ENCODE measurements at regions not wholly inside any gene's neighbourhood (a gene's known extent, or its start where the extent isn't known, plus 50 kb on each side); places are given as distances from the start of the nearest gene placed in this dataset.

DNA sequence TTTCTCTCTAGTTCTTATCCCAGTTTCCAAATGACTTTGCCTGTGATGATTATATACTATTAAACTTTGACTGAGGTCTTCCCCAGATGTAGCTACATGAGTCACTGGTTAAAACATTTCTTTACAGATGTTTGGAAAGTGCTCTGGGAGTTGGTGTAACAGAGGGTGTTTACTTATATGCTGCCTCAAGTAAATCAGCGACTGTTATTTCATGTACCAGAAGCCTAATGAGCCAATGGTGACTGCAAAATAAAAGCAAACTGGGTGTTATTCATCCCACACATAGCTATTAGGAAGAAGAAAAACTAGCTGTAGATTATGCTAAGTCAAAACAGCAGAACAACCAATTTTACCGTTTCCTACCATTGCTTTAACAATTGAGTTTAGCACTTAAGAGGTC is 929.7 kb upstream of the SEMA6A start:
- no peak for TF ChIP-seq POU2F2 (IDR thresholded peaks at IDR 0.05; ENCODE audit: low read depth, low read length)
- no peak for DNase-seq (ENCODE audit: insufficient read length, low spot score)
- no peak for FAIRE-seq

DNA sequence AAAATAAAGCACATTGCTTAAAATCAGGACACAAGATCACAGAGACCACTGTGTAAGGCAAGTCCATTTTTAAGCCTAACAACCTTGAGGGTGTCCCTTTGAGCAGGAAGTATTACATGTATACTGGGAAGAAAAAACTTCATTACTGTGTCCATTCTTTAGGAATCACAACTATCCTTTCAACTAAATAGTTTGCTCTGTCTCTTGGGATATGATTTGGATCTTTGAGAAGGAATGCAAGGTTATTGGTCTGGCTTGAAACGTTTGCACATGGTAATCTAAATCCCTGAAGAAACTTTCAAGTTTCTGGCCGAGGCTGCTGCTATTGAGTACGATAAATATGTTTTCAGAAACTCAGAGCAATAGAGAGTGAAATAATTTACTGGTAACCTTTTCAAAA is 923.0 kb upstream of the SEMA6A start:
- FAIRE-seq (no peak), DNase-seq (ENCODE audit: insufficient read length, low spot score) (no peak)
- TF ChIP-seq TAF1 (IDR thresholded peaks at IDR 0.05; ENCODE audit: low read depth, low read length) = no peak
- no peak for TF ChIP-seq SPI1 (IDR thresholded peaks at IDR 0.05; ENCODE audit: low read depth, low read length)
- no peak for TF ChIP-seq POLR2AphosphoS5 (IDR thresholded peaks at IDR 0.05; ENCODE audit: low read depth, low read length)
- TF ChIP-seq POU2F2 (IDR thresholded peaks at IDR 0.05; ENCODE audit: low read depth, low read length) = no peak
- TF ChIP-seq PAX5 (IDR thresholded peaks at IDR 0.05; ENCODE audit: insufficient read depth, low read length, severe bottlenecking) = no peak
- no peak for TF ChIP-seq POLR2A (IDR thresholded peaks at IDR 0.05; ENCODE audit: low read depth, low read length)

DNA sequence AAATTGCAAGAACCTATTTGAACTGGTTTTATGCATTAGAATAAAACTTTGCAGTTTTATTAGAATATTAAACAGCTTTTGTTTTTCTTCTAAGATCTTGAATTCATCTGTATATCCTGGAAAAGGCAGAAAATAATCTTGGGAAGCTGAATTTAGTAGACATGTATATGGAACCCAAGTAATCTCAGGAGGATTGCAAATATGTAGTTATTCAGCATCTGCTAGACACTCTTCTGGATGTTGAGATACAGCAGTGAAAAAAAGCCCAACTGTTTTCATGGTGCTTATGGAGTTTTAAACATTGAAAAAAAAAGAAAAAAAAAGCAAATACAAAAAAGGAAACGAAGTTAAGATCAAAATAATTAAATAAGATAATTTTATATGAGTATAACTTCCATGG is 922.2 kb upstream of the SEMA6A start:
- FAIRE-seq = no peak
- no peak for DNase-seq (ENCODE audit: insufficient read length, low spot score)
- TF ChIP-seq POU2F2 (IDR thresholded peaks at IDR 0.05; ENCODE audit: low read depth, low read length) = no peak
- TF ChIP-seq PAX5 (IDR thresholded peaks at IDR 0.05; ENCODE audit: insufficient read depth, low read length, severe bottlenecking) = no peak
- TF ChIP-seq POLR2A (IDR thresholded peaks at IDR 0.05; ENCODE audit: low read depth, low read length) = no peak
- TF ChIP-seq POLR2AphosphoS5 (IDR thresholded peaks at IDR 0.05; ENCODE audit: low read depth, low read length) = no peak
- TF ChIP-seq TAF1 (IDR thresholded peaks at IDR 0.05; ENCODE audit: low read depth, low read length) = no peak
- TF ChIP-seq SPI1 (IDR thresholded peaks at IDR 0.05; ENCODE audit: low read depth, low read length) = no peak

DNA sequence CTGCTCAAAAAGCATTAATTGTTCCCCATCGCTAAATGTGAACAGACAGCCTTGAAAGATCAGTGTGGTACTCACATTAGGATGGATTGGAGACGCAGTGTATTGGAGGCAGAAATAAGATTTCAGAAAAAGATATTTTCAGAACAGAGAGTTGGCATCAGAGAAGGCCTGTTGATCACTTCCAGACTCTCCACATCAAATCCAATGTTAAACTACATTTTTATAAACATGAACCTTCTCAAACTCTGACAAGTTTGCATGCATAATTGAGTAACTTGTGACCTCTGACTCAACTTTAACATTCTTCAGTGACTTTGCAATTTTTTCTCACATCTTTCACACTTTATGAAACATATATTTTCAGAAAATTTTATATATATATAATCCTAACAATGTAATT is 919.6 kb upstream of the SEMA6A start:
- FAIRE-seq (no peak), DNase-seq (ENCODE audit: insufficient read length, low spot score) (no peak)
- TF ChIP-seq POU2F2 (IDR thresholded peaks at IDR 0.05; ENCODE audit: low read depth, low read length) = no peak
- TF ChIP-seq SPI1 (IDR thresholded peaks at IDR 0.05; ENCODE audit: low read depth, low read length) = no peak
- TF ChIP-seq POLR2A (IDR thresholded peaks at IDR 0.05; ENCODE audit: low read depth, low read length) = no peak
- no peak for TF ChIP-seq TAF1 (IDR thresholded peaks at IDR 0.05; ENCODE audit: low read depth, low read length)
- TF ChIP-seq POLR2AphosphoS5 (IDR thresholded peaks at IDR 0.05; ENCODE audit: low read depth, low read length) = no peak
- TF ChIP-seq PAX5 (IDR thresholded peaks at IDR 0.05; ENCODE audit: insufficient read depth, low read length, severe bottlenecking) = no peak

DNA sequence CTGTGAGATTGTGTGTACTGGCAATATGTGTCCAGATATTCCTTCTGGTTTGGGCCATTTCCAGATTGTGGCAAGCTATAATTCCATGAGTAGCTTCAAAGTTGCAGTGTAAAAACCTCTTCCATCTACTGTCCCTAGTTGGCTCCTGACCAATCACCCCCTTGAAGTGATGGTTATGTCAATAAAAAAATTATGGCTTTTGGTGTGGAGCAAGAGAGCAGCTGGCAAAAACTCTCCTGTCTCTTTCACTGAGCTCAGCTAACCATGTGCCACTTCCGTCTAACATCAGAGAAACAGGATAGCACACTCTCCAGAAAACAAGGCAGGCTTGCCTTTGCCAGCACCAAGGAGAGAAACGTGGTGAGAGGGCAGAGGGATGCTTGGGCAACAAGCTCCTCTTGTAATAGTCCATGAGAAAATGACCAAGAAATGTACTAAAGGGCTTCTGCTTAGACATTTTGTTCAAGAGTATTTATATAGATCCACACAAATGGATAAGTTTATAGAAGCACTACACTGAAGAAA is 914.4 kb upstream of the SEMA6A start:
- FAIRE-seq = no peak
- TF ChIP-seq TAF1 (IDR thresholded peaks at IDR 0.05; ENCODE audit: low read depth, low read length) (no peak), SPI1 (IDR thresholded peaks at IDR 0.05; ENCODE audit: low read depth, low read length) (no peak), POU2F2 (IDR thresholded peaks at IDR 0.05; ENCODE audit: low read depth, low read length) (no peak), POLR2A (IDR thresholded peaks at IDR 0.05; ENCODE audit: low read depth, low read length) (no peak), POLR2AphosphoS5 (IDR thresholded peaks at IDR 0.05; ENCODE audit: low read depth, low read length) (no peak), PAX5 (IDR thresholded peaks at IDR 0.05; ENCODE audit: insufficient read depth, low read length, severe bottlenecking) (no peak)

DNA sequence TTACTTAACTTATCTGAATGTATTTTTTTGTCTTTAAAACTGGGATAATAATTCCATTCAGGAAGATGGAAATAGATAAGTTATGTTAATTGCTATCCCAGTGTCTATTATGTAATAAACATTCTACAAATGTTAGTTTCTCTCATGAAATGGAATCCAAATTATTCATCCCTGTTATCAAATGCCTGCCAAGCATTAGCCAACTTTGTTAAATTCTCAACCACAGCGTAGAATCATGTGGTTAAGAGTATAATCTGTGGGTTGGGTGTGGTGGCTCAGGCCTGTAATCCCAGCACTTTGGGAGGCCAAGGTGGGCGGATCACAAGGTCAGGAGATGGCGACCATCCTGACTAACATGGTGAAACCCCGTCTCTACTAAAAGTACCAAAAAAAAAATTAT is 912.9 kb upstream of the SEMA6A start:
- no peak for FAIRE-seq
- TF ChIP-seq SPI1 (IDR thresholded peaks at IDR 0.05; ENCODE audit: low read depth, low read length) (no peak), PAX5 (IDR thresholded peaks at IDR 0.05; ENCODE audit: insufficient read depth, low read length, severe bottlenecking) (no peak), TAF1 (IDR thresholded peaks at IDR 0.05; ENCODE audit: low read depth, low read length) (no peak), POU2F2 (IDR thresholded peaks at IDR 0.05; ENCODE audit: low read depth, low read length) (no peak), POLR2A (IDR thresholded peaks at IDR 0.05; ENCODE audit: low read depth, low read length) (no peak), POLR2AphosphoS5 (IDR thresholded peaks at IDR 0.05; ENCODE audit: low read depth, low read length) (no peak)
- no peak for DNase-seq (ENCODE audit: insufficient read length, low spot score)

More for the DNA sequence above, 914.4 kb upstream of the SEMA6A start:
- no peak for DNase-seq (ENCODE audit: insufficient read length, low spot score)

DNA sequence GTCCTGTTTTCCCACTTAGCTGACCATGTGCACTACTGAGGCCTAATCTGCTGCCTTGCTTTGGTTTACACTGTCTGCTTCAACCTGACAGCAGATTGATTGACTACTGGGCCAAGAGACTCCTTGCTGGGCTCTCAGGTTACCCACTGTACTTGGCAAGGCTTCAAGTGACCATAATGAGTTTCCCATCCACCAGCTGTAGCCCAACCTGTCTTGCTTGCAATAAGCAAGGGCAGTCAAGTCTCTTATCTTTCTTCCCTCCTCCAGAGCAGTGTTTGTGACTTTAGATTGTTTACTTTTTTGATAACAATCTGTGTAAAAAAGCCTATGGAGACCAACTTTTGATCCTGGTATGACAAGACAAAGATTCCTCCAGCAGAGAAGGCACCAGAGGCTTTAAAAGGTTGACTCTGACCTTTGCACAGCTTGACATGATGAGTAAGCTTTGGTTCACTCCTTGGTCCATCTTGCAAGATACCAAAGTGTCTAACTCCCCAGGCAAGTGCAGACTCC is 912.3 kb upstream of the SEMA6A start:
- TF ChIP-seq POLR2A (IDR thresholded peaks at IDR 0.05; ENCODE audit: low read depth, low read length) = no peak
- TF ChIP-seq POU2F2 (IDR thresholded peaks at IDR 0.05; ENCODE audit: low read depth, low read length) = no peak
- TF ChIP-seq POLR2AphosphoS5 (IDR thresholded peaks at IDR 0.05; ENCODE audit: low read depth, low read length) = no peak
- no peak for TF ChIP-seq PAX5 (IDR thresholded peaks at IDR 0.05; ENCODE audit: insufficient read depth, low read length, severe bottlenecking)
- TF ChIP-seq SPI1 (IDR thresholded peaks at IDR 0.05; ENCODE audit: low read depth, low read length) = no peak
- no peak for TF ChIP-seq TAF1 (IDR thresholded peaks at IDR 0.05; ENCODE audit: low read depth, low read length)
- DNase-seq (ENCODE audit: insufficient read length, low spot score) (no peak), FAIRE-seq (no peak)

DNA sequence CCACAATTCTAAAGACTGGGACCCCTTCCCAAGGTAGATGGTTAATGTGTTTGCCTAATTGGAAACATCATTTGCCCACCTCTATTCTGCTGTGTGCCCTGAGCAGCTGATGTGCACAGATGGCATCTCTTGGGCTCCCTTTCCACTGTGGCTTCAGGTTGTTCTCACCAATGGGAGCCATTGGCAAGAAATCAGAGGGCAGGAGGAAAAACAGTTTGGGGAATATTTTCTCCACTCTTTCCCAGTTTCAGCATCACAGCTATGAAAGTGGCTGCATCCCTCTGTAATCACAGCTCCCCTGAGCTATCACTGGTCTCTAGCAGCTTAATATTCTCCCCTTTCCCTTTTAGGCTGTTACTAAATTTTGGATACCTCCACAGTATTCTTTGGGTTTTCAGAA is 911.6 kb upstream of the SEMA6A start:
- no peak for TF ChIP-seq SPI1 (IDR thresholded peaks at IDR 0.05; ENCODE audit: low read depth, low read length)
- no peak for TF ChIP-seq POLR2AphosphoS5 (IDR thresholded peaks at IDR 0.05; ENCODE audit: low read depth, low read length)
- TF ChIP-seq POU2F2 (IDR thresholded peaks at IDR 0.05; ENCODE audit: low read depth, low read length) = no peak
- no peak for TF ChIP-seq PAX5 (IDR thresholded peaks at IDR 0.05; ENCODE audit: insufficient read depth, low read length, severe bottlenecking)
- TF ChIP-seq TAF1 (IDR thresholded peaks at IDR 0.05; ENCODE audit: low read depth, low read length) = no peak
- TF ChIP-seq POLR2A (IDR thresholded peaks at IDR 0.05; ENCODE audit: low read depth, low read length) = no peak
- no peak for DNase-seq (ENCODE audit: insufficient read length, low spot score)
- FAIRE-seq = no peak

DNA sequence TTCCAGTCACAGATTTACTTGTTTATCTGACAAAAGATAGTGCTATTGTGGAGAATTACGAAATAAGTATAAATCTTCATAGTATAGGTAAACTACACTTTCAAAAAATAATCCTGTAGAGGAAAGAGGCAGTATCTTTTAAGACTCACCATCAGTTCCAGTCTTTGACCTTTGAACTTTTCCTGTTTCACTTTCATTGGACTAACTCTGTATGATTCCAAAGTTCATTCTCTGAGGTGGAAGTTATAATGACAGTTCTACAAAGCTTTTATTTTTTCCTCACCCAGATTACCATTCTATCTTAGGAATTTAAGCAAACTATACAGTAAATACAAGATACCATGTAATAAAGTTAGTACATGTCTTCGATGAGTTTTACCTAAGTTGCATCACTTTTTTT is 901.3 kb upstream of the SEMA6A start:
- no peak for DNase-seq (ENCODE audit: insufficient read length, low spot score)
- TF ChIP-seq POLR2A (IDR thresholded peaks at IDR 0.05; ENCODE audit: low read depth, low read length) (no peak), POLR2AphosphoS5 (IDR thresholded peaks at IDR 0.05; ENCODE audit: low read depth, low read length) (no peak), SPI1 (IDR thresholded peaks at IDR 0.05; ENCODE audit: low read depth, low read length) (no peak), POU2F2 (IDR thresholded peaks at IDR 0.05; ENCODE audit: low read depth, low read length) (no peak), TAF1 (IDR thresholded peaks at IDR 0.05; ENCODE audit: low read depth, low read length) (no peak), PAX5 (IDR thresholded peaks at IDR 0.05; ENCODE audit: insufficient read depth, low read length, severe bottlenecking) (no peak)
- FAIRE-seq = no peak

DNA sequence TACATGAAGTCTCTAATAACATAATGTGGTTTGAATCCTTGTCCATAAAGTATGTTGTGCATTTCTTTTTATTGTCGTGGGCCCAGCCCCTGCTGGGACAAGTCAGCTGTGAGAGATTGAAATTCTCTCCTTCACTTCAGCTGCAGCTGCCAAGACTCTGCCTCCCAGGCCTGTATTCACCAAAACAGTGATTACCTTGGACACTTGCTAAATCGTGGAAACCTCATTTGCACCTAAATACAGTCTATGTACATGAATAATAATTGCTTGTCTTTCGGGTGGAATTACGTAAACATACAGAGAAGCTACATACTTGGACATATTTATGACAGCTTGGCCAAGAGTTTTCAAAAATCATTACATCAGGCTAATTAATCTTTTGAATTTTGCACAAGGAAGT is 898.5 kb upstream of the SEMA6A start:
- DNase-seq (ENCODE audit: insufficient read length, low spot score) (no peak), FAIRE-seq (no peak)
- no peak for TF ChIP-seq POLR2AphosphoS5 (IDR thresholded peaks at IDR 0.05; ENCODE audit: low read depth, low read length)
- TF ChIP-seq POLR2A (IDR thresholded peaks at IDR 0.05; ENCODE audit: low read depth, low read length) = no peak
